Right renal pelvis (tissue), 4 donors: ENCODE measurements at regions not wholly inside any gene's neighbourhood (a gene's known extent, or its start where the extent isn't known, plus 50 kb on each side); places are given as distances from the start of the nearest gene placed in this dataset.
"Not testable (repeated sequence)": the region's sequence is repeated elsewhere in the genome, so short reads cannot be mapped to it uniquely, and the experiment has no call there.

Source experiments
- DNase-seq, 4 donors: peaks; one replicate each; pipeline ENCODE4 v3.0.0-alpha.2; 2013; ENCODE audit warnings: low read depth in 4 of 4, low spot score in 3 of 4, missing footprints in 1 of 4

DNA sequence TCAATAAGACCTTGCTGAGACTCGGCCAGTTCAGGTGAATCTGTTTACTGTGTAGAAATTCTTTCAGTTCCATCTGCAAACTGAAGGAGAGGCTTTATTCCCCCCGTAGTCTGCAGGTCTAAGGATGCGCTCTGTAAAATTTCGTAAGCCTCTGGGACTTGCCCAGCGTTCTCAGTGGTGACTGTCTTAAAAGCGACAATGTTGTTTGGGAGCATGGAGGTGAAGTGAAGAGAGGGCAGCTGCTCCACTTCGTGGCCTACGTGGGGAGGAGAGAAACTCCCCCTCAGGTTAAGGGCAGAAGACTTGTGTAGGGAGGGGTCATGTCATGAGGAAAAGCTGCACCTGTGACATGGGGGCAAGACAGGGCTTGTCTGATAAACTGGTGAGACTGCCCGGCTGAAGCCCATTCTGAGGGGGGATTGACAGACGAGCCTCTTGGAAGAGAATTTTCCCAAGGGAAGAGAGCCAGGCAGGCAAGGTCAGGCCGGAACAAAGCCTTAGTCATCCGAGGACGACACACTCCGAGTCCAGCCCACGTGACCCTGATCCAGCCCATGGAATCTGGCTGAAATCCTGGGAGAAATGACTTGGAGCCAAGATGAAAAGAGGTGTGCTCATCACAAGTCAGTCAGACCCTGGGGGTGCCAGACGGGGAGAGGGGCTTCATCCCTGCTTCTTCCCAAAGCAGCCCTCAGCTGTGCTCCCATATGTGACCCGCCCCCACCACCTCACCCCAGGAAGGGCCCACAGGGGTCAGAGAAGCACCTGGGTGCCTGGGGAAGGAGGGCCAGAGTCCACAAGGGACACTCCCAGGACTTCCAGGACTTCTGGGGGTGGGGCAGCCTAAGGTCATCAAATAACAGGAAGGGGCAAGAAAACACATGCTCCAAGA lies 88.5 kb upstream of the SH3BP4 start:
- DNase-seq, result no peak

DNA sequence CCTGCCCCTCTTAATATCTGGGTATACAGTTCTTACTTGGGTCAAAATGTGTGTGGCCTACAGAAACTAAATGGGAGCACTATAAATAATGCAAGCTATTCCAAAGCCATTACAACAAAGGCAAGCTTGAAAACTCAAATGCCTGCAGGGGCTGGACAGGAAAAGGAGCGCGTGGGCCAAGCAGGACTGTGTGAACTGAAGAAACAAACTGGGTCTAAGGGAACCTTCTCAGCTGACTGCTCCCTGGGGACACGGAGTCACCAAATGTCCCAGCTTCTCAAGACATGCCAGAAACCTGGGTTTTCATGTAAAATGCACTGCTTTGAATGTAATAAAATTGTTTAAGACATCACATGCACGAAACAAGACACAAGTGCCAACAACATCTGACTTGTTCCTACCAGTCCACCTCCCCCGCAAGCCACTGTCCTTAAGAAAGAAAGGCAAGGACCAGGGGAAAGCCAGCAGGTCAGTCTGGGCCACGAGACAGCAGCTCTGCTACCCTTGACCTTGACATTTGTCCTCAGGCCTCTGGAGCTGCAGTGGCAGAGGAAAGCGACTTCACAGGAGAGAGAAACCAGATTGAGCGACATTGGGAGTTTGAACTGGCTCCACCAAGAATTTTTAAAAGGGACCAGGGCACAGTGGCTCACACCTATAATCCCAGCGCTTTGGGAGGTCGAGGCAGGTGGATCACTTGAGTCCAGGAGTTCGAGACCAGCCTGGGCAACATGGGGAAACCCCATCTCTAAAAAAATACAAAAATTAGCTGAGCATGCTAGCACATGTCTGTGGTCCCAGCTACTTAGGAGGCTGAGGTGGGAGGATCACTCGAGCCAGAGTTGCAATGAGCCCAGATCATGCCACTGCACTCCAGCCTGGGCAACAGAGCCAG lies 89.7 kb upstream of the SH3BP4 start:
- DNase-seq, result peak in 1 of 4 donors; percentile 27

DNA sequence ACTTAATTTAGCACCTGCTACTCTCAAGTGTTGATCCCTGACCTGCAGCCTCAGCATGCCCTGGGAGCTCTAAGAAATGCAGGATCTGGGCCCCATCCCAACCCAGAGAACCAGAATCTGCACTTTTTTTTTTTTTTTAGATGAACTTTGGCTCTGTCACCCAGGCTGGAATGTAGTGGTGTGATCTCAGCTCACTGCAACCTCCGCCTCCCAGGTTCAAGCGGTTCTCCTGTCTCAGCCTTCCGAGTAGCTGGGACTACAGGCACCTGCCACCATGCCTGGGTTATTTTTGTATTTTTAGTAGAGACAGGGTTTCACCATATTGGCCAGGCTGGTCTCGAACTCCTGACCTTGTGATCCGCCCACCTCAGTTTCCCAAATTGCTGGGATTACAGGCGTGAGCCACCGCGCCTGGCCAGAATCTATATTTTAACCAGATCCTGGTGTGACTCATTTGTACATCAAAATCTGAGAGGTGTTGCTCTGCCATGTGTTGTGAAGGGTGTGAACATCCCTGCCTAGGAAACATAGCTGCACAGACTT lies 92.4 kb upstream of the SH3BP4 start:
- not testable (repeated sequence) for DNase-seq

DNA sequence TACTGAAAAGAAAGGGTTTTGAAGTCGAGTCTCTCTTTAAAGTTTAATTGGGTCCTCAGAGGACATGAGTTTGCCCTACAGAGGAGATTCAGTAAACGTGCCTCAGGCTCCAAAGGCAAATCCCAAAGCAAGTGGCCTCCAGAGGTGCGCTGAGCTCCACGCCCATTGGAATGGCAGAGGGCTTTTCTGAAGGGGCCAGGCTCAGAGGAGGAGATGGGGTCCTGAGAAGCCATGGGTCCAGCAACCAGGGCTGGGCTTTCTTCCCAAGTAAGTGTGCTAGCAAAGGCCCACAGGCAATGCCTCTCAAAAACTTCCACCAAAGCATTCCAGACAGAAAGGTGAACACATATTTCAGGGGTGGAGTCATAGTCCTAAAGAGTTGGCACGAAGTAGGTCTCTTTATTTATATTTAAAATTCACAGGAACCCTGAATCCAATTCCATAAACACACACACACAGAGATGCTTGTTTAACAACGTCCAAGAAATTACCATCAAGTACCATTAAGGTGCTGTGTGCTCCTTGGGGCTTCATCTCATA lies 93.0 kb upstream of the SH3BP4 start:
- DNase-seq, result no peak

DNA sequence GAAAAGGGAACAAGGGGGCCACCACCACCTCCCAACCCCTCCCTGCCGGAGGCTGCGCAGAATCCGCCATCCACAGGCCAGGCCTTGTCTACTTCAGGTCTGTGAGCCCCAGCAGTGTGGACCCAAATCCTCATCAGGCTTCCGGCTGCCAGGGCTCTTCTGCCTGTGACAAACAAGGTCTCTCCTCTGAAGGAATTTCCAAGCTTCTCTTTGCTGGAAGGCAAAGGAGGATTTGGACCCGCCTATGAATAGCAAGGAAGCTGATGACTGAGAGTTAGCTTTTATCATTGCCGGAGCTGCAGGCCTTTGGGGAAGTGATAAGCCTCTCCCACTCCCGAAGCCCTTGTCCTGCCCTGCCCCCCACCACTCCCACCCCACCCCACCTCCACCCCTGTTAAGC lies 93.7 kb upstream of the SH3BP4 start:
- no peak for DNase-seq

- DNase-seq, result no peak
These were observed 98.1 kb upstream of the SH3BP4 start for GRCh38 chr2:234853729-234854128.

- no peak for DNase-seq
These were observed 98.9 kb upstream of the SH3BP4 start for GRCh38 chr2:234852941-234853340.

- DNase-seq, result no peak
These were observed 99.8 kb upstream of the SH3BP4 start for GRCh38 chr2:234852035-234852434.

DNA sequence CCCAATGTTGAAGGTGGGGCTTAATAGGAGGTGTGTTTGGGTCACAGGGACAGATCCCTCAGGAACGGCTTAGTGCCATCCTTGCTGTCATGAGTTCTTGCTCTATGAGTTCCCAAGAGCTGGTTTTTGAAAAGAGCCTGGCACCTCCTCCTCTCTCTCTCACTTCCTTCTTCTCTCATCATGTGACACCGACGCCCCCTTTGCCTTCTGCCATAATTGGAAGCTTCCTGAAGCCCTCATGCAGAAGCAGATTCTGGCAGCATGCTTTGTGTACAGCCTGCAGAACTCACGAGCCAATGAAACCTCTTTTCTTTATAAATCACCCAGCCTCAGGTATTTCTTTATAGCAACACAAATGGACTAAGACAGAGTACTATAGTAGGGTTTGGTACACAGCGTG lies 100.4 kb upstream of the SH3BP4 start:
- DNase-seq, result no peak

DNA sequence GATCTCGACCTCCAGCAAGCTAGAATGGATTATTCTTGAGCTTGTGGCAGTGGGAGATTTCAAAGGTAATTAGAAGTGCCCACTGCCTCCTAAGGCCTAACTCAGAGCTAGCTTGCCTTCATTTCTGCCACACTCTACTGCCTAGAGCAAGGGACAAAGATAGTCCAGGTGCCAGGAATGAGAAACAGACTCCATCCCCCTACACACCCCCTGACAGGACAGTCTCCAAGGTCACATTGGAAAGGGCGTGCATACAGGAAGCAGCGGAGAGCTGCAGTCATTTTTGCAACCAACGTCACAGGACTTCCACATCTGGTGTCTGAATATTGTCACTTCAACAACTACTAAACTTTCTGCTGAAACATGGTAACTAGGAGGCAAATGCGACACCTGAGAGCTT lies 101.0 kb upstream of the SH3BP4 start:
- DNase-seq, result no peak

- DNase-seq, result no peak
These were observed 102.1 kb upstream of the SH3BP4 start for GRCh38 chr2:234849678-234850077.

GRCh38 chr2:234848578-234848977 lies 103.2 kb upstream of the SH3BP4 start:
- no peak for DNase-seq

DNA sequence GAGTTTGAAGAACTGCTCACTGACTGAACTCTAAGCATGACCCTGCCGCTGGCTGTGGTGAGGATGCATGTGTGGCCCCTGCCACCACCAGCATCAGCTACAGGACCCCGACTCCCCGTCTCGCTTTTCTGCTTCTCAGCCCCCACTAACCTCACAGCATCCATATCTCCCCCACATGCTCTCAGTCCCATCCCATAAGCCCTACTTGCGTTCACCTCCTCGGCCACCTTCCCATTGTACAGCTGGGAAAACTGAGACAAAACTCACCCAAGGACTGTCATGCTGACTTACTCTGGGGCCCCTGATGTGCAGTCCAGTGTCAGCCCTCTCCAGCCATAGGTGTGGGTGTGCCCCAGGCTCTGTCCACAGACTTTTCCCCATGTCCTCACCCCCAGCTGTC lies 104.2 kb upstream of the SH3BP4 start:
- DNase-seq, result no peak

DNA sequence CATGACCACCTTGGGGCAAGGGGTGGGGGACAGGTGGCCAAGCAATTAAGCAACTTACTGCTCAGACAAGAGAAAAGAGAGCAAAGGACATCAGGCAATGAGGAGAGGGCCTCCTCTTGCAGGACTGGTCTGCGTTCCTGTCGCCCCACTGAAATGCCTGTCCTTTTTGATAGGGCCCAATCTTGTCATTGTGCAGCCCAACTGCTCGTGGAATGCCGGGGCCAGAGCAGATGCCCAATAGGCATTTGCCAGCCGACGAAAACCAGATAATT lies 104.5 kb upstream of the SH3BP4 start:
- no peak for DNase-seq

DNA sequence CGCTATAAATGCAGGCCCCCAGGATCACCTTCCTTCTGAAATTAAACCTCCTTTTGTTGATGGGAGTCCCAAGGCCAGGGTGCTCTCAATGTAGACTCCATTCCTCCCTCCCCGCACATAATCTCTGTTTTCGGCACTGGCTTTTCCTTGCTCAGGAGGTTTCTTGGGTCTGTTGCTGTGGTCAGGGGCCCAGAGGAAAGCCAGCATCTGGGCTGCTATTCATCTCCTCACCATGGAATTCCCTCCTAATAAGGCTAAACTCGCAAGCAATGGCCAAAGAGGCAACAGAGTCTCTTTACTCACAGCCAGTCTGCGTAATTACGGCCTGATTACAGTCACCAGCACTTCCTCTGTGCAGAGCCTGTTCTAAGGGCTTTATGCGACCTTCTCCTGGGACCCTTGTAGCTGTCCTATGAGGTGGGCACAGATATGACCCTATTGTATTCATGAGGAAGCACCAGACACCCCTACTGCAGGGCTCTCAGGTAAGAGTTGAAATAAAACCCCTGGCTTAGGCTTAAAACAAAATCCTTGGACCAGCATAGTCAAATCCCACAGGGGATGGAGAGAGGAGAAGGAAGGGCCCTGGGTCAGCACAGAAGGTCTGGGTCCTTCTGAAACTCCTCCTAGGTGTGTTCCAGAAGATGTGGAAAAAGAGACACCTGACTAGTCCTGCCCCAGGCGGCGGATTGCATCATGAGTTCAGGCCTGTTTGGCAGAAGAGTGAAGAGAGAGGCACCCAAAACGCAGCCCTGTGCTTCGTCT lies 105.0 kb upstream of the SH3BP4 start:
- no peak for DNase-seq

DNA sequence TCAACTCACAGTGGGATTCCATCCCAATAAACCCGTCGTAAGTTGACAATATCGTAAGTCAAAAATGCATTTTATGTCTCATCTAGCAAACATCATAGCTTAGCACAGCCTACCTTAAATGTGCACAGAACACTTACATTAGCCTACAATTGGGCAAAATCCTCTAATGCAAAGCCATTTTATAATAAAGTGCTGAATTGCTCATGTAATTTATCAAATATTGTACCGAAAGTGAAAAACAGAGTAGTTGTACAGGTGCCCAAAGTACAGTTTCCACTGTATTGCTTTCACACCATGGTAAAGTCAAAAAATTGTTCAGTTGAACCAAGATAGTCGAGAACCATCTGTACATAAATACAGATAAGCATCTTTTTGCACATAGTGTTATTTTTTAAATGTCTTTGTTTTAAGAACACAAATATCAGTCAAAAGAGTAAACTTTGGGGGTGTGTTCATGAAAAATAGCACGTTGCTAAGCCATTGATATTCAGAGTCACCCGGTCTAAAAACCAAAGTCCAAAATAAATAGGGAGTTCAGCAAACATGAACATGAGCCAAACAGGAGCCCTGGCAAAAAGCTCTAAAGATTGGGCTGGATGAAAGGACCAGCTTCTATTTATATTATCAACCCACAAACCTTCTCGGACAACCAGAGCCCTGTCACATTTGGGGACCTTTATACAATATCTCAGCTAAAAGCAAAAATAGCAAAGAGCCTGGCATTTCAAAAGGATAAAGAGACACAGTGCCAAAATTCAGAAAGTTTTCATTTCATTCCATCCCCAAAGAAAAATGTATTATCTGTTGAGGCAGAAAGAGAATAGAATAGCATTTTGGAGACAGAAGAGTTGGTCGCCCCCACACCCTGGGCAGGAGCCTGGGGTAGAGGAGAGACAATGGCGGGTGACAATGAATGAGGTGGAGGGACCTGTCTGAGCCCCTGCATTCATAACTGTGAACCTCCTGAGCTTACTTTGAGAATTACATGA lies 105.9 kb upstream of the SH3BP4 start:
- DNase-seq, result no peak

DNA sequence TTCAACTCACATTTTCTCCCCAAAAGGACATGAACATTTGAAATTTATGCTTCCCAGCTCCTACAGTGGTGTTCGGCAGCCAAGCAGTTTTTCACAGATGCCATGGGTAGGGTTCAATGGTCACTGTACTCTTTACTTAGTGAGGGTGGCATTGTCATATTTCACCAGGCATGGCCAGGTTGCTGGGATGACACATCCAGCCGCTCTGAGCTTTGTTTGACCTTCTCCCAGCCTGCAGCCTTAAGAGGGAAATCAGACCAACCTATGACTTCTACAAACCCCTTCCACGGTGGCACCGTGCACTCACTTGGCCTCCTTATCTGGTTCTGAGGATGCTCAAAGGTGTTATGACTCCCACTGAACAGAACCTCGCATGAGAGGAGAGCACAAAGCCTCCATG lies 108.4 kb upstream of the SH3BP4 start:
- DNase-seq, result no peak

DNA sequence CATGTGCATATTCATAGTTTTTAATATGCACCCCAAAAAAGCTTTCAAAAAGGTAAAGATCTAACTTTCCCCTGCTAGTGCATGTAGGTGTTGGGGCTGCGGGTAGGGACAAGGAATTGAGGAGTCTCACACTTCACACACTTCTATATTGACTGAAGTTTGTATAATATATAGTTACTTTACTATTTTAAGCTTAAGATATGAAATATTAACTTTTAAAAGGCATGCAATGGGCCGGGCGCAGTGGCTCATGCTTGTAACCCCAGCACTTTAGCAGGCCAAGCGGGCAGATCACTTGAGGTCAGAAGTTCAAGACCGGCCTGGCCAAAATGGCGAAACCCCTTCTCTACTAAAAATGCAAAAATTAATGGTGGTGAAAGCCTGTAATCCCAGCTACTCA lies 109.1 kb upstream of the SH3BP4 start:
- no peak for DNase-seq

- DNase-seq, result no peak
These were observed 110.3 kb upstream of the SH3BP4 start for GRCh38 chr2:234841321-234842015.
